ENCODE measurements at regions not wholly inside any gene's neighbourhood (a gene's known extent, or its start where the extent isn't known, plus 50 kb on each side); places are given as distances from the start of the nearest gene placed in this dataset.
"Not testable (repeated sequence)": the region's sequence is repeated elsewhere in the genome, so short reads cannot be mapped to it uniquely, and the experiment has no call there.

- not testable (repeated sequence) for DNase-seq (ENCODE audit: low spot score)
These were observed 142.9 kb upstream of the PLGLB2 start for GRCh38 chr2:87604980-87605379.

- DNase-seq (ENCODE audit: low spot score) = not testable (repeated sequence)
These were observed 139.3 kb upstream of the PLGLB2 start for GRCh38 chr2:87608377-87609166.

- DNase-seq (ENCODE audit: low spot score) = not testable (repeated sequence)
These were observed 136.9 kb upstream of the PLGLB2 start for GRCh38 chr2:87610974-87611373.

- not testable (repeated sequence) for DNase-seq (ENCODE audit: low spot score)
These were observed 136.5 kb upstream of the PLGLB2 start for GRCh38 chr2:87611416-87611815.

- not testable (repeated sequence) for DNase-seq (ENCODE audit: low spot score)
These were observed 135.9 kb upstream of the PLGLB2 start for GRCh38 chr2:87611956-87612355.

GRCh38 chr2:87614829-87615434, 133.0 kb upstream of the PLGLB2 start:
- DNase-seq (ENCODE audit: low spot score) = not testable (repeated sequence)

GRCh38 chr2:87619121-87619520, 128.8 kb upstream of the PLGLB2 start:
- DNase-seq (ENCODE audit: low spot score) = not testable (repeated sequence)

GRCh38 chr2:87621139-87621538, 126.7 kb upstream of the PLGLB2 start:
- not testable (repeated sequence) for DNase-seq (ENCODE audit: low spot score)

- DNase-seq (ENCODE audit: low spot score) = not testable (repeated sequence)
These were observed 125.2 kb upstream of the PLGLB2 start for GRCh38 chr2:87622720-87623119.

GRCh38 chr2:87629491-87630458, 118.1 kb upstream of the PLGLB2 start:
- DNase-seq (ENCODE audit: low spot score) = peak; percentile 87

GRCh38 chr2:87630892-87631291, 117.0 kb upstream of the PLGLB2 start:
- DNase-seq (ENCODE audit: low spot score) = not testable (repeated sequence)

GRCh38 chr2:87631402-87631801, 116.5 kb upstream of the PLGLB2 start:
- not testable (repeated sequence) for DNase-seq (ENCODE audit: low spot score)

- DNase-seq (ENCODE audit: low spot score) = not testable (repeated sequence)
These were observed 114.5 kb upstream of the PLGLB2 start for GRCh38 chr2:87633287-87633963.

- DNase-seq (ENCODE audit: low spot score) = not testable (repeated sequence)
These were observed 113.8 kb upstream of the PLGLB2 start for GRCh38 chr2:87634106-87634505.

- DNase-seq (ENCODE audit: low spot score) = peak; percentile 41
These were observed 112.8 kb upstream of the PLGLB2 start for GRCh38 chr2:87634971-87635650.

- not testable (repeated sequence) for DNase-seq (ENCODE audit: low spot score)
These were observed 111.6 kb upstream of the PLGLB2 start for GRCh38 chr2:87636246-87636645.

GRCh38 chr2:87636735-87637134, 111.2 kb upstream of the PLGLB2 start:
- not testable (repeated sequence) for DNase-seq (ENCODE audit: low spot score)

GRCh38 chr2:87637249-87637990, 110.5 kb upstream of the PLGLB2 start:
- DNase-seq (ENCODE audit: low spot score) = peak; percentile 69

- not testable (repeated sequence) for DNase-seq (ENCODE audit: low spot score)
These were observed 109.6 kb upstream of the PLGLB2 start for GRCh38 chr2:87638114-87638807.

Data from A172 (cell line).